Fibroblast of skin of scalp (primary cell): ENCODE measurements at regions not wholly inside any gene's neighbourhood (a gene's known extent, or its start where the extent isn't known, plus 50 kb on each side); places are given as distances from the start of the nearest gene placed in this dataset.
"Not testable (repeated sequence)": the region's sequence is repeated elsewhere in the genome, so short reads cannot be mapped to it uniquely, and the experiment has no call there.

ENCODE experiments used
- DNase-seq: peaks from one replicate; pipeline ENCODE4 v3.0.0-alpha.2; 2013

GRCh38 chr6:88454658-88455057 lies 288.5 kb upstream of the CNR1 start:
- no peak for DNase-seq

- DNase-seq: no peak
Observed at GRCh38 chr6:88449770-88450169, 283.6 kb upstream of the CNR1 start.

- no peak for DNase-seq
Observed at GRCh38 chr6:88445188-88445965, 279.2 kb upstream of the CNR1 start.

GRCh38 chr6:88443554-88443953 lies 277.4 kb upstream of the CNR1 start:
- DNase-seq: no peak

GRCh38 chr6:88442737-88443136 lies 276.6 kb upstream of the CNR1 start:
- no peak for DNase-seq

GRCh38 chr6:88441346-88441745 lies 275.2 kb upstream of the CNR1 start:
- DNase-seq: no peak

GRCh38 chr6:88428068-88428467 lies 261.9 kb upstream of the CNR1 start:
- no peak for DNase-seq

- no peak for DNase-seq
Observed at GRCh38 chr6:88426005-88426404, 259.9 kb upstream of the CNR1 start.

GRCh38 chr6:88422831-88423230 lies 256.7 kb upstream of the CNR1 start:
- no peak for DNase-seq

- DNase-seq: not testable (repeated sequence)
Observed at GRCh38 chr6:88420967-88421488, 254.9 kb upstream of the CNR1 start.

- DNase-seq: not testable (repeated sequence)
Observed at GRCh38 chr6:88418921-88419810, 253.0 kb upstream of the CNR1 start.

GRCh38 chr6:88417361-88417760 lies 251.2 kb upstream of the CNR1 start:
- not testable (repeated sequence) for DNase-seq

GRCh38 chr6:88413459-88413858 lies 247.3 kb upstream of the CNR1 start:
- DNase-seq: no peak

GRCh38 chr6:88408355-88408754 lies 242.2 kb upstream of the CNR1 start:
- DNase-seq: not testable (repeated sequence)

GRCh38 chr6:88406674-88407073 lies 240.5 kb upstream of the CNR1 start:
- not testable (repeated sequence) for DNase-seq

- no peak for DNase-seq
Observed at GRCh38 chr6:88403486-88403885, 237.3 kb upstream of the CNR1 start.

- no peak for DNase-seq
Observed at GRCh38 chr6:88402909-88403308, 236.8 kb upstream of the CNR1 start.

- DNase-seq: not testable (repeated sequence)
Observed at GRCh38 chr6:88390998-88391397, 224.9 kb upstream of the CNR1 start.

GRCh38 chr6:88388589-88388988 lies 222.4 kb upstream of the CNR1 start:
- no peak for DNase-seq

- no peak for DNase-seq
Observed at GRCh38 chr6:88386167-88386566, 220.0 kb upstream of the CNR1 start.

- no peak for DNase-seq
Observed at GRCh38 chr6:88383183-88383582, 217.0 kb upstream of the CNR1 start.

- DNase-seq: no peak
Observed at GRCh38 chr6:88381289-88381642, 215.1 kb upstream of the CNR1 start.

- DNase-seq: no peak
Observed at GRCh38 chr6:88380618-88381288, 214.6 kb upstream of the CNR1 start.
